Tibial nerve (tissue), 3 donors: ENCODE measurements at regions not wholly inside any gene's neighbourhood (a gene's known extent, or its start where the extent isn't known, plus 50 kb on each side); places are given as distances from the start of the nearest gene placed in this dataset.

Experiments used
- POLR2A ChIP-seq, 2 donors: fragments of 450-650 bp; IDR thresholded peaks; one replicate each; pipeline ENCODE4 v1.6.1; 2017; ENCODE audit warnings: antibody characterized with exemption in 2 of 2, mild to moderate bottlenecking in 2 of 2, moderate library complexity in 2 of 2
- TF ChIP-seq, protein P1 (sequence below), 5 experiments: fragments of 200-600 bp in 3 of 5; fragments of 450-650 bp in 2 of 5; sonication (generic) in 3 of 5; IDR thresholded peaks; one replicate each; pipeline ENCODE4 v1.5.1; 2016 to 2019; ENCODE audit warnings: antibody characterized with exemption in 5 of 5, mild to moderate bottlenecking in 3 of 5, moderate library complexity in 2 of 5

DNA sequence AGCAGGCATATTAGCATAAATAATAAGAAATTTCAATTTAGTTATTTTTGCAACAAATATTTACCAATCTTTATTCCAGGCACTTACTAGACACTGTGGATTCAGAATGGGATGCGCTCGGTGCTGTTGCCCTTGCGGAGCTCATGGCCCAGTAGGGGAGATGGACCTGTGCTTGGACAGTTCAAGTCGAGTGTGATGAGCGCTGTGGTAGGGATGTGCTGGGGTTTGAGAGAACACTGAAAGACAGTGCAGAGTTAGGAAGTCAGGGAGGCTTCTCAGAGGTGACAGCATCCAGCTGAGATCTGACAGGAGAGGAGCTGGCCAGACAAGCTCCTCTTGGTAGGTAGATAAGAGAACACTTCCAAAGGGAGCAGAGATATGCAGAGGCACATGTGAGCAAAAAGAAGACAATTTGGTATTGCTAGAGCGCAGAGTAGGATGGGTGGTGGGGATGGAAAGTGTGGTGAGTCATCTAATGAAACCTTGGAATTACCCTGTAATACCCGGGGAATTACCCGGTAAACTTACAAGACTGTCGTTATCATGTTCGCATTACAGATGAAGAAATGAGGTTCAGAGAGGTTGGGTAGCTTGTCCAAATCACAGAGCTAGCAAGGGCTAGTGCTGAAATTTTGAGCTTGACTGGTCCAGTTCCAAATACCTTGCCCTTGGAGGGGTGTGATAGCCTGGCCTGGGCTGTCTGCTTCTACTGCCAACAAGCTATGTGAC lies 298.1 kb upstream of the N4BP1 start:
- TF ChIP-seq, protein P1, sequence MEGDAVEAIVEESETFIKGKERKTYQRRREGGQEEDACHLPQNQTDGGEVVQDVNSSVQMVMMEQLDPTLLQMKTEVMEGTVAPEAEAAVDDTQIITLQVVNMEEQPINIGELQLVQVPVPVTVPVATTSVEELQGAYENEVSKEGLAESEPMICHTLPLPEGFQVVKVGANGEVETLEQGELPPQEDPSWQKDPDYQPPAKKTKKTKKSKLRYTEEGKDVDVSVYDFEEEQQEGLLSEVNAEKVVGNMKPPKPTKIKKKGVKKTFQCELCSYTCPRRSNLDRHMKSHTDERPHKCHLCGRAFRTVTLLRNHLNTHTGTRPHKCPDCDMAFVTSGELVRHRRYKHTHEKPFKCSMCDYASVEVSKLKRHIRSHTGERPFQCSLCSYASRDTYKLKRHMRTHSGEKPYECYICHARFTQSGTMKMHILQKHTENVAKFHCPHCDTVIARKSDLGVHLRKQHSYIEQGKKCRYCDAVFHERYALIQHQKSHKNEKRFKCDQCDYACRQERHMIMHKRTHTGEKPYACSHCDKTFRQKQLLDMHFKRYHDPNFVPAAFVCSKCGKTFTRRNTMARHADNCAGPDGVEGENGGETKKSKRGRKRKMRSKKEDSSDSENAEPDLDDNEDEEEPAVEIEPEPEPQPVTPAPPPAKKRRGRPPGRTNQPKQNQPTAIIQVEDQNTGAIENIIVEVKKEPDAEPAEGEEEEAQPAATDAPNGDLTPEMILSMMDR (IDR thresholded peaks at IDR 0.05), result no peak
- no peak for TF ChIP-seq POLR2A (IDR thresholded peaks at IDR 0.05)
